Activated CD4-positive, alpha-beta T cell treated with anti-CD3 and anti-CD28 coated beads, Interleukin-2, amount 50 U/mL, for 24 hours (primary cell): ENCODE measurements at regions not wholly inside any gene's neighbourhood (a gene's known extent, or its start where the extent isn't known, plus 50 kb on each side); places are given as distances from the start of the nearest gene placed in this dataset.
A peak's percentile ranks its signal among the peaks of the same experiment; 100 is the strongest.

Experiments used
- DNase-seq, 2 donors: peaks; one replicate each; pipeline ENCODE4 v3.0.0-alpha.2; 2020; ENCODE audit warnings: low read depth in 1 of 2, low spot score in 1 of 2

DNA sequence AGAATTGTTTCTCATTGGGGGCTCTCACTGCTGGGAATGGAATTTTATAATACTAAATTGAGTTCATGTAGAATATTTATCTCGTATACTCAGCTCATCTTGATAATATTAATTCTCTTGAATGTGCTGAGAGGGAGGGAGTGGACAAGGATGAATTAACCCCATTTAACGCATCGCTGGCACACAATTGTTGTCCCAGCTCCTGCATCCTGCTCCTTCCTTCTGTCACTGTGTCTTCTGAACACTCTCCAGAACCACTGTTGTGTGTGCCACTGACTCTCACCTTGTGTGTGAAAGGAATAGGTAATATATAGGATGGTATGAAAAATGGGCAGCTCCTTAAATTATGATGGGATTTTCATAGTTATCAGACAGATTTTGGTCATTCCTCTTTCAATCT, 267.3 kb downstream of the MTRR start:
- DNase-seq, result no peak

GRCh38 chr5:8137941-8138550, 269.1 kb downstream of the MTRR start:
- no peak for DNase-seq

GRCh38 chr5:8138884-8139283, 269.9 kb downstream of the MTRR start:
- DNase-seq, result no peak

GRCh38 chr5:8150791-8151190, 281.8 kb downstream of the MTRR start:
- no peak for DNase-seq

DNA sequence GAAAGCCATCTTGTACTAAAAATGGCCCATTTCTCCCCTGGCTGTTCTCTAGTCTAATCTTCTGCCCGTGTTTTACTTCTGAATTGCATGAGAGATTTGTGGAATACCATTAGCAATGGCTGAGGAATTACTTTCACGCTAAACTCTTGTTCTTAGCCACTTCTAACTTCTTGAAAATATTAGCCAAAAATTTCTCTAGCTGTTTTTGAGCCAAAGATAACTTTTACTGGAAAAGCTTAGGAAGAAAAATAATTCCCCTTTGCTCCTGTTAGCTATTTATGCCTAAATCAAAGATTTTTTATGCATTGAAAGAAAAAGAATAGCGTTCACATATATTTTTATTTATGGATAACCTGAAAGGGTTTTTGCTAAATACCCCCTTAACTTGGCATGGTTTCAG, 287.8 kb downstream of the MTRR start:
- no peak for DNase-seq

- DNase-seq, result no peak
Measured at GRCh38 chr5:8157320-8157822, 288.4 kb downstream of the MTRR start.

DNA sequence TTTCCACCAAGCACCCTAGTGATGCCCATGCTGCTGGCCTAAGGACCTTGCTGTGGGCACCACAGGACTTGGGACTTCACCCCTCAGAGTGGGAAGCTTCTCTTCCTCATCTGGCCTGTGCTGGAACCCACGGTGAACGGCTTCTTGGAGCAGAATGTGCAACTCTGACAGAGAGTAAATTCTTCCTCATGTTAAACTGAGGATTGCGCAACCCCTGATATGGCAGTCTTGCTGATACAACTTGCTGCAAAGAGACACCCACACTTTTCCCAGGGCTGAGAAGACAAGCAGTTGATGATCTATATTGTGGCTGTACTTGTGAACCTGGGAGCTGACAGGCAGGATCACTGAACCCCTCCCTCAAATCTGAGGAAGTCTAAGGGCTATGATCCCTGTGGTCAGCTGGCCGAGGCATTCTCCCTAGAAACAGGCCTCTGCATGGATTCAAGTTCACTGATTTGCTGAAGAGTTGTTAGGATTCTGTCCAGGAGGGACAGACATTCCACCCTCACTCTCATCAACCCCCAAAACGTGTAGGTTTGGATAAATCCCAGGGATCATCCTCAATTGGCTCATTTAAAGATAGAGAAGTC, 307.2 kb downstream of the MTRR start:
- DNase-seq, result no peak

DNA sequence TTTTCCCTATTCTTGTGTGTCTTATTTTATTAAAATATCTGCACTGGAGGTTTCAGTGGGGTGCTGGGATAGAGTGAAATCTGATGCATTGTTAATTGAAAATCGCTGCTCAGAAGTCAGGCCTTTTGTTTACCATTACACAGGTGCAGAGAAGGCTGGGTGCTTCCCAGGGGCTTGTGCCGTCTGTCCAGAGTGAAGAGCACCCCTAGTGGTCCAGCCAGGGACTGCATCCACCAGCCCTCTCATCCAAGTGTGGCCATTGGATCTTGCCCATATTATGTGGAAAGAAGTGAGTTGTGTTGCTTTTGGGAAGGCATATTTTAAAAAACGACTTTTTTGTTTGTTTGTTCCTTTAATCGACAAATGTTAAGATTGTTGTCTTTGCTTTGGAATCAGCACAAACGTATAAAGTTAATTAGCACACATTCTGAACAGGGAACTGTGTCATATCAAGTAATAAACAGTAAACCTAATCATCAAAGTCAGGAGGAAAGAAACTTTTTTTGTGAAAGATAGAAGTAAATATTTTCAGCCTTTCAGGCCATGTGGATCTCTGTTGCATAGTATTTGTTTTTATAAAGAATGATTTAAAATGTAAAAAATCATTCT, 315.6 kb downstream of the MTRR start:
- DNase-seq, result peak in 1 of 2 donors; percentile 6

DNA sequence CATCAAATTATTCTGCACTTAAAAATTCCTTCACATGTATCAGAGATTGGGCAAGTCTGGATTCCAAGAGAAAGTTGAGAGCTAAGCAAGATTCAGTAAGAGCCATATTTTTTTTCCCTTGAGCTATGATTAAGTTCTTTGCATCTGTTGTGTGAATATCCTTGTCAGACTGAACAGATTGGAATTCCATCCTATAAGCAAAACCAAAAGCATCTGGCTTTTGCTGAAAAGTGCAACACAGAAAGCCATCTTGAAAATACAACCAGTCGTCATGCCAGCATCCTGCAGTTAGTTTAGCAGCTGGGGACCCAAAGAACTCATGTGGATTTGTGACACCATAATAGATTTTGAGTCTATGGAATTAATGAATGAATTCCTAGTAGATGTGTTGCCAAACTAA, 316.9 kb downstream of the MTRR start:
- DNase-seq, result no peak

- DNase-seq, result no peak
Measured at GRCh38 chr5:8188874-8189565, 320.1 kb downstream of the MTRR start.

DNA sequence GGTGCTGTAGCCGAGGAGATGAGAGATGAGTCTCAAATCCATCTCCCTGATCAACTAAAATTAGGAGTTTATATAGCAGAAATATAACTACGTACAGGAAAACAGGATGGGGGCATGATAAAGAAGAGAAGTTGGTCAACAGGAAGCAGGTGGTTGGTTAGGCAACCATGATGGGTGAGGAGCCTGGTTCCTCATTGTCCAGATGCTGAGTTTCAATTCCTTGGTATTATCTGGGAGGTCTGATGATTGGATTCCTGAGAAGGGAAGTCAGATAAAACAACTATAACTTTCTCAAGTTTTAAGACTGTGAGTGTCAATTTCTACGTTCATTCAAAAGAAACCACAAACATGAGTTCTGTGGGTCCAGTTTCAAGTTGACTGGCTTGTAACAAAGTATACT, 323.9 kb downstream of the MTRR start:
- no peak for DNase-seq

- no peak for DNase-seq
Measured at GRCh38 chr5:8196061-8196460, 327.1 kb downstream of the MTRR start.

DNA sequence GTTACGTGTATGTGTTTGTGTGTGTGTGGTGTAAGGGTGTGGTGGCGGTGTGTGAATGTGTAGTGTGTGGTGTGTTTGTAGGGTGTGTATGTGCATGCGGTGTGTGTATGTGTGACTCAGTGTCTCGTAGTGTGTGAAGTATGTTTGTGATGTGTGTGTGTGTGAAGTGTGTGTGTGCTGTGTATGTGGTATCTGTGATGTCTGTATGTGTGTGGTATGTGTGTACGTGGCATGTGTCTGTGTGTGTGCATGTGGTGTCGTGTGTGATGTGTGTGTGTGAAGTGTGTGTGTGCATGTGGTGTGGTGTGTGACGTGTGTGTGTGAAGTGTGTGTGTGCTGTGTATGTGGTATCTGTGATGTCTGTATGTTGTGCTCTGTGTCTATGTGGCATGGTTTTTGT, 339.4 kb downstream of the MTRR start:
- no peak for DNase-seq

GRCh38 chr5:8209500-8209899, 340.6 kb downstream of the MTRR start:
- DNase-seq, result no peak

- DNase-seq, result no peak
Measured at GRCh38 chr5:8213701-8214240, 344.8 kb downstream of the MTRR start.

GRCh38 chr5:8216921-8217320, 348.0 kb downstream of the MTRR start:
- no peak for DNase-seq

GRCh38 chr5:8226148-8226547, 357.2 kb downstream of the MTRR start:
- DNase-seq, result no peak

- no peak for DNase-seq
Measured at GRCh38 chr5:8227112-8227511, 358.2 kb downstream of the MTRR start.

DNA sequence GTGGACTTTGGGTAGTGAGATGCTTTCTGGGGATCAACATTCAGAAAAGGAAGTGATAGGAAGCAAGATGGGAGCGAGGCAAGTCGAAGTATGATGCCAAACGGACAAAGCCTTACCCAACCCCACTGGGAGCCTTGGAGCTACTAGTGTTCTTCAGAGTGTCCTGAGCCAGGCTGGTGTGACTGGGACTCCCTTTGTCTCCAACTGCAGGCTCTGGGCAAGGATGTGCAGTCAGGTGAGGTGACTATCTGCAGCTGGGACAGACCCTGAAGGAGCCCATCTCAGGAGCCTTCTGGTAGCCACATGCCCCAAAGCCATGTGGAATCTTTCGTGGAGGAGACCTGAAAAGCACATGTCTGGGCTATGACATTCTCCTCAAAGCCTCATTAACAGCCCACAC, 360.6 kb downstream of the MTRR start:
- DNase-seq, result no peak

DNA sequence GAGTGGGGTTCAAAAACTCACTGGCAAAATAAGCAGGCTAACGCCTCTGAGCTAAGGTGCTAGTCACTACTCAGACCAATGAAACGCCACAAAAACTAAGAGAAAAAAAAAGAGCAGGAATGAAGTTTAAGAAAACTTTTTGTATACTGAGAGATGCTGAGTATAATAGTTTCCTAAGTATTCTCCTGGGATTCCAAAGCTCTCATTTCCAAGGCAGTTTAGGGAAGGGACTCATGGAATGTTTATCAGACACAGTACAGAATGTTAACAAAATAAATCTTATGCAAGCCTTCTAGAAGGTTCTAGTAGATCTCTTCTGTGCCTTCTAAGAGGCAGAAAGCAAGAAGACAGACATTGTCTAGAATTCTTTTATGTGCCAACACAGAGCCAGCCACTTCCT, 361.9 kb downstream of the MTRR start:
- DNase-seq, result no peak

GRCh38 chr5:8233479-8233878, 364.5 kb downstream of the MTRR start:
- DNase-seq, result no peak
